NCI-H2081 (cell line): ENCODE measurements at regions not wholly inside any gene's neighbourhood (a gene's known extent, or its start where the extent isn't known, plus 50 kb on each side); places are given as distances from the start of the nearest gene placed in this dataset.
A peak's percentile ranks its signal among the peaks of the same experiment; 100 is the strongest.
"Not testable (repeated sequence)": the region's sequence is repeated elsewhere in the genome, so short reads cannot be mapped to it uniquely, and the experiment has no call there.

Experiments used
- DNase-seq, 2 experiments: peaks; one replicate each; lab custom pipeline; 2025; lab: John Stamatoyannopoulos, UW

- DNase-seq = no peak
Observed at GRCh38 chr6:113695516-113695915, 161.6 kb upstream of the MARCKS start.

DNA sequence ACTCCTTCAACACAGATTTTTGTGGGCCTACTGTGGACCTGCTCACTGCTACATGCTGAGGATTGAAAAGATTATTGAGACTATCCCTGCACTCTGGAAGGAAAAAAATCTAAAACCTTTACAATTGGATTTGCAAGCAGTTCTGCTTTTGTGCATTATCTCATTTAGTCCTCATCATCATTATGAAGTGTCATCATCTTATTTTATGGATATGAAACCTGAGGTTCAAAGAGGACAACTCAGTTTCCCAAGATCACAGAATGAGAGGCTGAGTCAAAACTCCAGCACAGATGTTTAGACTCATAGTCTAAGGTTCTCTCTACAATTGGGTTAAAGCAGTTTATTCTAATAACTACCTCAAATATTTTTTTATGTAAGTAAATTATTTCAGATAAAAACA, 160.2 kb upstream of the MARCKS start:
- no peak for DNase-seq

DNA sequence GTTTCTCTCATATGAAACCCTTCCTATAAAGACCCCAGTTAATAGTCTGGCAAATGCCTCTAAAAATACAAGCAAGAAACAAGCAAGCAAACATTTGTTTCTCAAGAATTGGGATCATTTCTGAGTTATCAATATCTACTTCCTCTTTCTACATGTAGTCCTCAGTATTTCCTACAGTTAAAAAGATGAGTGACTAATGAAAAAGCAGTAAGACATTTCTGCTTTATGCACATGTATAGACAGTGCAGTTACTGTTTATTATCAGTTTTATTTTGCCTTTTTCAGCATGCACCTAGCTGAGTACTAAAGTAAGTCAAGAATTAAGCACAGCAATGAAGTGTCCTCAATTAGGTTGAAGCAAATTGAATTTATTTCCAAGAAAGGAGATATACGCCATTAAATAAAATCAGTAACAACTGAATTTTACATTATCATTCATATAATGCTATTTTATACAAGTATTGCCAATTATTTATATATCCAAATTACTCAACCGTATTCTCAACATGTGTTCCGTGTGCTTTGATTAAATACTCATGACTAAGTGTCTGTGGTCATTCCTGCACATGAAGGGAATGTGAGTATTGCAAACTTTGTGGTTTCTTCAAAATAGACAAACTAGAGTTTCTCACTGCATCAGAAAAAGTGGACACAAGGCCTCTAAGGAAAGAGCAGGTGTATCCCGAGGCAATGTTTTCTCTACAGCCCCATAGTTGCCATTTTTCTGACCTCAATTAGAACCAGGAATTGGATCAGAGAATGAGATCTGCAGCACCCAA, 159.3 kb upstream of the MARCKS start:
- no peak for DNase-seq

- no peak for DNase-seq
Observed at GRCh38 chr6:113699239-113699638, 157.9 kb upstream of the MARCKS start.

GRCh38 chr6:113701552-113702254, 155.4 kb upstream of the MARCKS start:
- no peak for DNase-seq

DNA sequence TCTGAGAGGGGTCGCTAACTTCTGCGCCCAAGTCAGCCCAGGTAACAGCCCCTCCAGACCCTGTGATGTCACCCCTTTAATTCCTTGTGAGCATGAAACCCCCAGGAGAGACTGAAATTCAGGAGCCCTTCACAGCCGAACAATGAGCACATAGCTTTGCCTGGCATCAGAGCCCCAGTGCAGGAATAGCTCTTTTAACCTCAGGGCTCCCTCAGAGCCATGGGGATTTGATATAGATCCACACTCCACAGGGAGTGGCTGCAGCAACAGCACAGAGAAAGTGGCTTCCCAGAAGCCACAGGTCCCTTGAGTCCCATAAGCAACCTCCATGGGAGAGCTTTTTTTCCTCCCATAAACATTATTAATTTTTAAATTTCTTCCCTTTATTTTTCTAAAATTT, 150.0 kb upstream of the MARCKS start:
- no peak for DNase-seq

GRCh38 chr6:113709936-113710509, 147.1 kb upstream of the MARCKS start:
- no peak for DNase-seq

GRCh38 chr6:113713665-113714064, 143.5 kb upstream of the MARCKS start:
- no peak for DNase-seq

DNA sequence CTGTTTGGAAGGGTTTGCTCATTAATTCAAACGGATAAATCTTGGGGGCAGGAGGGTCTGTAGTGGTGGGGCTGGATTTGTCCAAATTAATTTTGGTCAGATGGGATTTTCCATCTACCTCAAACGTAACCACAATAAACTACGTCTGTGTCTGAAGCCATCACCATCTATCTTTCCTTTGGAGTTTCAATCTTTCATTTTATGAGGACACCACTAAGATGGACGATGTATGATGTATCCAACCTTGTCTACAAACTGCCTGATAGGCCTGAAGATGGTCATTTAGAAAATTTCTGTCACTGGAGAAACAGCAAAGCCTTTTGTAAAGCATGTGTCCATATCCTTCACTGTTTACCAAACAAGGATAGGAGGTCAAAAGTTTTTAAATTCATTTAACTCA, 138.6 kb upstream of the MARCKS start:
- no peak for DNase-seq

DNA sequence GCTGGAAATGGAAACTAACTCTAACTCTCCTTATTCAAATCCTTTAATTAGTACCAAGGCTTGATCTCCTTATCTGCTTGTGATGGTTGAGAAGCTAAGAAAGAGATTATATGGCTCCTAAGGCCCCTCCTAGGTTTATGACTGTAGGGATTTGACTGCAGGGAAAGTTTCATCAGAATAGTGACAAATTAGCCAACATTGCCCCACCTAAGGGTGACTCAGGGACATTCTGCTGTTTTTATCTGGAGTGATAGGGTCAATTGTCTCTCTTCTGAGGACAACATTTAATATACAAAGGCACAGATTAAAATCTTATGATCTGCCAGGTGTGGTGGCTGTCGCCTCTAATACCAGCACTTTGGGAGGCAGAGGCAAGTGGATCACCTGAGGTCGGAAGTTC, 138.1 kb upstream of the MARCKS start:
- DNase-seq = no peak

DNA sequence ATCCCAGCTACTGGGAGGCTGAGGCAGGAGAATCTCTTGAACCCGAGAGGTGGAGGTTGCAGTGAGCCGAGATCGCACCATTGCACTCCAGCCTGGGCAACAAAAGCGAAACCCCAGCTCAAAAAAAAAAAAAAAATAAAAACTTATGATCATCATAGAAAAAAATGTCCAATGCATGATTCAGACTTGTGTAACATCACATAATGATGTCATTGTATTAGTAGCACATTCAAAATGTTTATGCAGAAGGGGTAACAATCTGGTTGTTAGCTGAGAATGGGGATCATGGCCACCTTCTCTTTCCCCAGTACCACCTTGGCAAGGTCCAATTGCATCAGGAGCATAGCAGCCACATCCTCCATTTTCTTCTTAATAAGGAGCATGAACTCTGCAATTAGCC, 137.6 kb upstream of the MARCKS start:
- no peak for DNase-seq

DNA sequence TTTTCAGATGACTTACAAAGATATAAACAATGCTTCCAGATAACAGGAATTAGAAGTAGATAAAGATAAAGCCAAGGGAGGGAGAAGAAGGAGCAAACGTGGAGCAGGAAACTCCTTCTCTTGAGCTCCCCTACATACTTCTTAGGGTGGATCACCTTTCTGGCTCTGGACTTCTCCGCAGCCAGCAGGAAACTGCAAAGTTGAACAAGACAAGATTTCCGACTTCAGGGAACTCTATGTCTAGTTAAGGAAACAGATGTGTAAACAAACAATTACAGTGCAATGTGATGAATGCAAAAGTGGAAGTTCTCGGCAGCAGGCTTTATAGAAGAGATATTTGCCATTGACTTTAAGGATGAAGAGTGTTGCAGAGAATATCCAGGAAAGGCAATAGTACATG, 134.0 kb upstream of the MARCKS start:
- DNase-seq = no peak

GRCh38 chr6:113724927-113725326, 132.2 kb upstream of the MARCKS start:
- DNase-seq = not testable (repeated sequence)

GRCh38 chr6:113731541-113731940, 125.6 kb upstream of the MARCKS start:
- no peak for DNase-seq

DNA sequence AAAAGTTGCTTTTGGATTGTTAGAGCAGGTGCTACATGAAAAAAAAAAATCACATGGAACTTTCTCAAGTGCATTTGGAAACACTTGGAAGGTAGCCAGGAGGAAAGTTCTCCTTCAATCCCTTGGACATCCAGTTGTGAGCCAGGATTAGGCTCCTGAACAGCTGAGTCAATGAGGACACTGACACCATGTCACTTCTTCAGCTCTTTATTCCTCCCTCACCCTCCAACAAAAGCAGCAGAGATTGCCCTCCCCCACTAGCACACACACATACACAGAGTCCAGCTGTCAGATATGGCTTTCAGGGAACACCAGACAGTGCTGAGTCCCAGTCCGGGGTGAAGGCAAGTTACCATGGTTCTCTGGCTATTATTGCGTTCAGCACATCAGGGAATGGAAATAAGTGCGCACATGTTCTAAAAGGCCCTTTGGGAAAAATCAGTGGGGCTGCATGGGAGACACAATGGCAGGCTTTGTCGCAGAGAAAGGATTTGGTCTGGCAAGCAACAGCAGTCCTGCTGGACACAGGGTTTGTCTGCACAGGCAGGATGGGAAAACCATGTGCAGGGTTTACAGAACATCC, 124.7 kb upstream of the MARCKS start:
- DNase-seq = peak; percentile 0 to 20

DNA sequence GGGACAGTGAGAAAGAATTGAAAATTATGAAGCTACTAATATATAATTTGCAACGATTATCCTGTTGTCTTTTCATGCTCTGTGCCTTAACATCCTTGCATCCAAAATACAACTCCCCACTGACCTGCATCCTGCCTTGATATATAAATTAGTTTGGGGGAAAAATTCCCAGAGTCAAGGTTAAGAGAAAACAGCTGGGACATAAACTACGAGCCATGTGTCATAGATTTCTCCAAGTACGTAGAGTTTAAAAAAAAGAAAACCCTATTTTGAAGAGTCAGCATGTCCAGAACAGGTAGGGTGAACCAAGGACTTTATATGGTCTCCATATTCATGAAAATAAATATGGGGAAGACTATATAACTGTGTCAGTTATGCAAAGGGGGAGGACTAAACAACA, 123.8 kb upstream of the MARCKS start:
- DNase-seq = no peak

DNA sequence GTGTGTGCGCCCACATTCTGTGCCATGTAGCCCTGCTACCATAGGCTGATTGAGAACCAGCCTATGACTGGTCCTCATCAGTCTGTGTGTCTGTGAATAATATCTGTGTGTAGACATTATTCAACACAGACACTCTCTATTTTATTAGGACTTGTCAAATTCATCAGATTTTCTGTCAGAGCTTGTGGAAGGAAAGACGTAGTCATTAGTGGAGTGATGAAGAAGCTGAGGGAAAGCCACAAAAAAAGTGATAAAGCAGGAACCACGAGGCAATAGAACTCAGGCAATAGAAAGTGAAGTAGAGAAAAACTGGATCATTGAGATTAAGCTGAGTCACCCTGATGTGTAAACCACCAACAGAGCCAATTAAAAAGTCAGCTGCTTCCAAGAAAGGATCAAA, 122.2 kb upstream of the MARCKS start:
- no peak for DNase-seq

GRCh38 chr6:113735491-113735890, 121.7 kb upstream of the MARCKS start:
- no peak for DNase-seq

GRCh38 chr6:113736978-113737377, 120.2 kb upstream of the MARCKS start:
- no peak for DNase-seq

- DNase-seq = no peak
Observed at GRCh38 chr6:113739041-113739655, 118.0 kb upstream of the MARCKS start.

- no peak for DNase-seq
Observed at GRCh38 chr6:113741651-113742050, 115.5 kb upstream of the MARCKS start.

GRCh38 chr6:113742342-113742741, 114.8 kb upstream of the MARCKS start:
- DNase-seq = no peak

DNA sequence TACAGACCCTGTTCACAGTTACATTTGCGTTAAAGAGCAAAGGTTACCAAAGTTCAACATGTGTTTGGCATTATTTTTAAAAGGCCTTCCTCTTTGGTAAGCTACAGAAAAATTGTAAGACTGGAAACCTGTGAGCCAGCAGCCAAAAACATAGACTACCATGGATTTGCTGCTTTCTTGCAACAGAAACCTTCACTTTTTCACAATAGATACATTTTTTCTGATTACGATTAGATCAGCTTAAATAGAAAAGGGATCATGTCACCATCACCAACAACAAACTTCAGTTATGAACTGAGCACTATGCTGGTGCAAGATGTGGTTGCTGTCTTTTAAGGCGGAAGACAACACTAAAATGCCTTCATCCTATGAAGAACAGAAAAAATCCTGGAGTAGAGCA, 112.3 kb upstream of the MARCKS start:
- DNase-seq = no peak
